ENCODE measurements at regions not wholly inside any gene's neighbourhood (a gene's known extent, or its start where the extent isn't known, plus 50 kb on each side); places are given as distances from the start of the nearest gene placed in this dataset.

DNA sequence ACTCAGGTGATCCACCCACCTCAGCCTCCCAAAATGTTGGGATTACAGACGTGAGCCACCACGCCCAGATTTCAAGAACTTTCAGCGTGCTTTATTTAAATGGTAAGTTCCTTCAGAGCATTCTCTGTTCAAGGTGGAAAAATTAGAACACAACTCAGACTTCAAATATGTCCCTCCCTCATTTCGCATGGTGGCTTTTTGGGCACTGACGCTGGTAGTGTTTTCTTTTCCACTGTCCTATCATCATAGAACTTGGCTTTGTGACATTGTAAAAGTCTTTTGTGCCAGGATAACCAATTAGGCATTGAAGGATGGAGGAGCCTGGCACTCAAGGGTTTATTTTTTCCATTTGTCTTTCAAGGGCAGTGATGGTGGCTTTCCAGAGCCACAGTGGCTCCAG is 190.8 kb downstream of the NUAK1 start:
- TF ChIP-seq, protein P1, sequence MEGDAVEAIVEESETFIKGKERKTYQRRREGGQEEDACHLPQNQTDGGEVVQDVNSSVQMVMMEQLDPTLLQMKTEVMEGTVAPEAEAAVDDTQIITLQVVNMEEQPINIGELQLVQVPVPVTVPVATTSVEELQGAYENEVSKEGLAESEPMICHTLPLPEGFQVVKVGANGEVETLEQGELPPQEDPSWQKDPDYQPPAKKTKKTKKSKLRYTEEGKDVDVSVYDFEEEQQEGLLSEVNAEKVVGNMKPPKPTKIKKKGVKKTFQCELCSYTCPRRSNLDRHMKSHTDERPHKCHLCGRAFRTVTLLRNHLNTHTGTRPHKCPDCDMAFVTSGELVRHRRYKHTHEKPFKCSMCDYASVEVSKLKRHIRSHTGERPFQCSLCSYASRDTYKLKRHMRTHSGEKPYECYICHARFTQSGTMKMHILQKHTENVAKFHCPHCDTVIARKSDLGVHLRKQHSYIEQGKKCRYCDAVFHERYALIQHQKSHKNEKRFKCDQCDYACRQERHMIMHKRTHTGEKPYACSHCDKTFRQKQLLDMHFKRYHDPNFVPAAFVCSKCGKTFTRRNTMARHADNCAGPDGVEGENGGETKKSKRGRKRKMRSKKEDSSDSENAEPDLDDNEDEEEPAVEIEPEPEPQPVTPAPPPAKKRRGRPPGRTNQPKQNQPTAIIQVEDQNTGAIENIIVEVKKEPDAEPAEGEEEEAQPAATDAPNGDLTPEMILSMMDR (IDR thresholded peaks at IDR 0.05): no peak
- no peak for TF ChIP-seq EP300 (IDR thresholded peaks at IDR 0.05)
